ENCODE measurements at regions not wholly inside any gene's neighbourhood (a gene's known extent, or its start where the extent isn't known, plus 50 kb on each side); places are given as distances from the start of the nearest gene placed in this dataset.
A peak's percentile ranks its signal among the peaks of the same experiment; 100 is the strongest.
"Not testable (repeated sequence)": the region's sequence is repeated elsewhere in the genome, so short reads cannot be mapped to it uniquely, and the experiment has no call there.

DNA sequence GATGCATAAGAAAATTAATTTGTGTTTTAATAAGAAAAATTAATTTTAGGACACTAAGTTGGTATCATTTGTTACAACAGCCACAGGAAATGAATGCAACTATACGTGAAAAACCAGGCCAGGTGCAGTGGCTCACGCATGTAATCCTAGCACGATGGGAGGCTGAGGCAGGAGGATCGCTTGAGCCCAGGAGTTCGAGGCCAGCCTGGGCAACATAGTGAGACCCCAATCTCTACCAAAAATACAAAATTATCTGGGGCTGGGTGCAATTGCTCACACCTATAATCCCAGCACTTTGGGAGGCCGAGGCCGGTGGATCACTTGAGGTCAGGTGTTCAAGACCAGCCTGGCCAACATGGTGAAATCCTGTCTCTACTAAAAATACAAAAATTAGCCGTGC, 132.2 kb upstream of the CIBAR2 start:
- DNase-seq = not testable (repeated sequence)

DNA sequence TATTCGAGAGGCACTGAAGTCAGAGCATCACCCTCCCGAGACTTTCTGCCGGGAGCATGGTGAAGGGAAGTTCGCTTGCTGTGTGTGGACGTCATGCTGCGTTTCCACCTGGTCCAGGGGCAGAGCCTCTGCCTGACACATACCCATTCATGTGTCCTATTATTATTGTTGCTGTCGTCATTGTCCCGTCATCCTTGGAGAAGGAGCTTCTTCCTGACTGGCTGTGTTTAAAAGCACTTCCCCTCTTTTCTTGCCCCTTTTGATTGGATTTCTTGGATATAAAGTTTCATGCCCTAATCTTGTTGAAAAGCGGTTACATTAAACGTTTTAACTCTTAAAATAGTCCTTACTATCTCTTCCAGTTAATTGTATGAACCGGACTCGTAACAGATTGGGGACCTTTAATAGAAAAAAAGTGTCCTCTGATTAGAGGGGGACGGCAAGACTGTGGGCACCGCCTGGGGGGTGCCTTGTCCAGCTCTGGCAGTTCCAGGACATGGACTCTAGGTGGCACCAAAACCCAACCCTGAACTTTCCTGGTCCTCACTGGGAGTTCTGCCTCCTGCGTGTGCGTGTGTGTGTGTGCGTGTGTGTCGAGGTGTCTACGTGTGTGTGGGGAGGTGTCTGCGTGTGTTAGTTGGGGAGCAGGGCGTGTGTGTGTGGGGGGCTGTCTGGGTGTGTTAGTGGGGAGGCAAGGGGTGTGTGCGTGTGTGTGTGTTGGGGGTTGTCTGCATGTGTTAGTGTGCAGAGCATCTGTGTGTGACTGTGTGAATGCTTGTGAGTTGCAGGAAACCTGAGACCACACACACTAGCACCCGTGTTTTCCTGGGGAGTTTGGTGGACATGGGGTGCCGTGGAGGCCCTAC, 133.3 kb upstream of the CIBAR2 start:
- peak; percentile 61 for DNase-seq

DNA sequence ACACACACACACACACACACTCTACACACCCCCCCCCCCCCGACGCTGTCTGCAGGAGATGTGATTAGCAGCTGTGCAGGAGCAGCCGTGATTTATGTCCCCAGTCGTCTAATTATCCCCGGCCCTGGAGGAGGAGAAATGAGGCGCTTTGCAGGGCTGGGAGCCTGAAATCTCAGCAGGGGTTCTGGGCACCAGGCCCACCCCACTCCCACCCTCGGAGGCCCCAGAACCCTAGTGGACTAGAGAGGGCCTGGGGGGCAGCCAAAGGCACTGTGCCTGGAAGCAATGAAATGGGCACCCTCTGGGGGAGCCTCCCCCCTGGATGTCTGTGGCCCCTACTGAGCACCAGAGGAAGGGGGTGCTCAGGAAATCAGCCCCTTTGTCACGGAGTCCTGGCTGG, 134.2 kb upstream of the CIBAR2 start:
- no peak for DNase-seq

DNA sequence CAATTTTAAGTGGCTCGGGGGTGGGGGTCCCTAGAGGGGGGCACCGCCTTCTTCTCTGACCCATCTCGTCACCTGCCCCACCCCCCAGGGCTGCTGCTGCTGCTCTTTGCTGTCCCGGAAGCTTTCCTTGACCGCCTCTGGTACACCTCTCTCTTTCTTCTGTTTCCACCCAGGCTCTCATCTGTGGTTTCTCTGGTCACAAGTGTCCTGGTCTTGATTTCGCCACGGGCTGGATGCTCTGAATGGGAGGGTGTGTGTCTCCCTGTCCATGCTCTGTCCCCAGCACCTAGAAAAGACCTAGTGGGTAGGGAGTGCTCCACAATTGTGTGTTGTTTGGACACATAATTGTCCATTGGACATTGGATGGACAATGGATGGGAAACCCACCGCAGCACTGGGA, 134.7 kb upstream of the CIBAR2 start:
- no peak for DNase-seq

DNA sequence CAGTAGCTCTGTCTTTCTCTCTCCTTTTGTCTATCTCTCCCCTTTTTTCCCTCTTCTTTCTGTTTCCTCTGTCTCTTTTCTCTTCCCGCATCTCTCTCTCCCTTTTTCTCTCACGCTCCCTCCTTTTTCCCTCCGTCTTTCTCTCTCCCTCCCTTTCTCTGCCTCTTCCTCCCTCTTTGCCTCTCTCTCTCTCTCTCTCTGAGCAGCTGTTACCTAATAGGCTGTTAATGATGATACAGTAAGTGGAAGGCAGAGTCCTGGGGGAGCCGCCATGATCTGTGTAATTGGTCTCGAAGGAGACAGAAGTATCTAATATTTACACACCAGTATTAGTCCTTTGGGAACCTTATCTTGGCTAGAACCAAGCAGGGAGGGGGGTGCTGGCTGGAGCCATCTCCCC, 136.1 kb upstream of the CIBAR2 start:
- DNase-seq = no peak

DNA sequence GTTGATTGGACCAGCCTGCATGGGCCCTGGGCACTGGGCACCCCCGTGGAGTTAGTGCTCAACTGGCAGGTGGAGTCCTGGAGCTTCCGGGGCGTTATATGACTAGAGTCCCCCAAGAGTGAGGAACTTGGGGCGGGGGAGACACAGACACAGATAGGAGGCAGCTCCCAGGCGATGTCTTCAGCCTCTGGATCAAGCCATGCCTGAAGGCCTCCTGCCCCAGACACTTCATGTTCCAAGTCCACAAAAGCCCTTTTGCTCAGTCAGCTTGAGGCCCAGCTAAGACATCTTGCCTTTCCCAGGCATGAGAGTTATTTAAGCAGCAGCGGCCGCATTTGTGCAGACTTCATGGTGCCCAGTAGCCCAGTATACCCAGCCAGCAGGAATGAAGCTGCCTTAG, 136.6 kb upstream of the CIBAR2 start:
- no peak for DNase-seq

DNA sequence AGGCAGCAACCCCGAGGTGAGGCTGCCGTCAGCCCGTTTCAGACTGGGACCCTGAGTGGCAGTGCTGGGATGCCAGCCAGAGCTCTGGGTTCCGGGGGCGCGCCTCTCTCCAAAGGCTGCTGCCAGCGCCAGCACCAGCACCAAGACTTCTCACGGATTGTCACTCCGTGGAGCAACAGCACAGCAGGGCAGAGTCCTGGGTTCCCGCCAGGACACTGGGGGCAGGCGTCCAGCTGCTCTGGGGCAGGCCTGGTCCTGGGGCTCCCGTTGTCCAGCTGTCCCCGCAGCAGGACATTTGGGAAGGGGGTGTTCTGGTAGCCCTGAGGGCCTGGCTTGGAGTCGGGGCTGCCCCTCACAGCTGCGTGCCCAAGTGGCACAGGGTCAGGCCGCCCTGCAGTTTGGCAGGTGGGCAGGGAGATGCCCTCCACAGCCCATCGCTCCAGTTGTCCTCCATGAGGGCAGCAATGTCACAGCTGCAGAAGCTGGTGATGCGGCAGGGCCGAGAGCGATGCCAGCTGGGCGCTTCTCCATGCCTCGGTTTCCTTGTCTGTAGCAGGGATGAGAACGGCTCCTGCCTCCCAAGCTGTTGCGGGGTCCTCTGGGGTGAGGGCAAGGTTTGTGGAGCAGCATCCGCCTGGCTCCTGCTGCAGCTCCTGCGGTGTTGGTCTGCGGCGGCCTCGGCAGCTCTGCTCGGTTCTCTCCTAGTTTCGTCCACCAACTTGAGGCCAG, 137.3 kb upstream of the CIBAR2 start:
- no peak for DNase-seq

DNA sequence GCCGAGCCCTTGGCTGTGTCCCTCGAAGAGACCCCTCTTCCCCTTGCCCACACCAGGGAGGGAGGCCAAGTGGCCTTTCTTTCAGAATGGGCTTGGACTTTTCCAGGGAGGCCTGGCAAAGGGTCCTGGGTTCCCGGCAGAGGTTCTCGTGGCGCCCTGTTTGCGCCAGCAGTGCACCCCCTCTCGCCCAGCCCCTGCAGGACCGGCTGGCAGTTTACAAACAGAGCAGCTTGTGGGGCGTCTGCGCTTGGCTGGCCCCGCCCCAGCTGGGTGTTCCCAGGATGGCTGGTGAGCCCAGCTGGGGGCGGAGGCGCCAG, 137.8 kb upstream of the CIBAR2 start:
- DNase-seq = no peak

DNA sequence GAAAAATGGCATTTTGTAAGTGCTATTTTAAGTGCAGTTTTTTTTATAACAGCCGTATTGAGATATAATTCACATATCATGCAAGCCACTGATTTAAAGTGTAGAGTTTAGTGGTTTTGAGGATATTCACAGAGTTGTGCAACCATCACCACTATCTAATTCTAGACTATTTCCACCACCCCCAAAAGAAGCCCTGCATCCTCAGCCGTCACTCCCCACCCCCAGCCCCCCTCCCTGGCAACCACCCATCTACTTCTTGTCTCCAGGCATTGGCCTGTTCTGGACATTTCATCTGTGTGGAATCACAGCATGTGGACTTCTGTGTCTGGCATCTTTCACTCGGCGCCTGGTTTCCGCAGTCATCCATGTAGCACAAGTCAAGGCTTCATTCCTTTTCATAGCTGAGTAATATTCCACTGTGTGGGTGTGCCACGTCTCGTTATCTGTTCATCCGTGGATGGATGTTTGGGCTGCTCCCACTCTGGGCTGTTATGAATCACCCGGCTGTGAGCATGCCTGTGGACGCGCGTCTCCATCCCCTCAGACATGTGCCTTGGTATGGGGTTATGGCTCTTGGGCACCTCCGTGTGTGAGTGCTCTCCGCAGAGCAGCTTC, 138.4 kb upstream of the CIBAR2 start:
- no peak for DNase-seq

DNA sequence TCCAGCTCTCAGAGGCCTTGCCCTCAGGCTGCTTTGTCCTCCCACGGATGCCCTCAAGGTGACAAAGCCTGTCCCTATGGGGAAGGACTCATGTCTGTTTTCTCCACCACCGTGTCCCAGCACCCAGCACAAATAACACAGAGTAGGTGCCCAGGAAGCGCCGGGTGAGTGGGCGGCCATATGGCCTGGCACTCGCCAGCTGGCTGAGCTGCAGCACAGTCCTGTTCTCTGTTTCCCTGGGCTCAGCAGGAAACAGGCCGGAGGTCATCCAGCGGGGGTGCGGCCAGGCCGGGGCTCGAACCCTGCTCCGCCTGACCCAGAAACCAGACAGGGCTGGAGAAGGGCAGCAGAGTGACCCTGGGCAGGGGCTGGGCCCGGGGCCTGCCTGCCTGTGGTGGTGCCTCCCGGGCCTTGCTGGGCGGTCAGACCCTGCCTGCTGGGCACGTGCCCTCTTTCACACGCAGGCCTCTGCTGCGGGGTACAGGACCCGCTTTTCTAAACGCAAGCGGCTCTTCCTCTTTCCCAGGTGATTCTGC, 139.0 kb upstream of the CIBAR2 start:
- DNase-seq = no peak

DNA sequence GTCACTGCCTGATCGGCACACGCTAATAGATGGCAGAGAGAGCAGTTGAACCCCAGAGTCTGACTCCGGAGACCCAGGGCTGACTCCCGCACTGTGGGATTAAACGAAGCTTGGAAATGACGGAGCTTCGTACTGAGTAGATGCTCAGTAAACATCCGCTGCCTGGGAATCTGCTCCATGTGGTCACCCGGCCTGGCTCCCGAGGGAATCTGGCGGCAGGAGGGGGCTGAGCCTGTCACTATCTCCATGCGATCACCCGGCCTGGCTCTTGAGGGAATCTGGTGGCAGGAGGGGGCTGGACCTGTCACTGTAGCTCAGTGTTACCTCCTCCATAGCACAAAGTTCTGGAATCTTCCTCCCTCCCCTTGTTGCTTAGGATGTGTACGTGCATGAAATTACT, 139.7 kb upstream of the CIBAR2 start:
- no peak for DNase-seq

DNA sequence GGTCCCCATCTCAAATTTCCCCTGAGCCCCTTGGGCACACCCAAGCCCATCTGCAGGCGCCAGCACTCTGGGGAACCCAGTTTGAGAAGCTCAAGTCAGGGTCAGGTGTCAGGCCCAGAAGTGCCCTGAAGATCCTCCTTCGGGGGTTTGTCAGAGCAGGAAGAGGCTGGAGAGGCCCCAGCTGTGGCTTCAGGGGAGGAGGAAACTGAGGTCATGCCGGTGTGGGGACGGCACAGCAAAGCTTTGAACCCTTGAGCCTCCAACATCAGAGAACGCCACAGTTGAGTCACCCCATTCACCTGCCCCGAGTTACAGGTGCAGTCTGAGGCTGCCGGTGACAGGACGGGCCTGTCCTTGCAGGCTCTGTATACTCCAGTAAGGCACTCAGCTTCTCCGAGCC, 140.2 kb upstream of the CIBAR2 start:
- no peak for DNase-seq

DNA sequence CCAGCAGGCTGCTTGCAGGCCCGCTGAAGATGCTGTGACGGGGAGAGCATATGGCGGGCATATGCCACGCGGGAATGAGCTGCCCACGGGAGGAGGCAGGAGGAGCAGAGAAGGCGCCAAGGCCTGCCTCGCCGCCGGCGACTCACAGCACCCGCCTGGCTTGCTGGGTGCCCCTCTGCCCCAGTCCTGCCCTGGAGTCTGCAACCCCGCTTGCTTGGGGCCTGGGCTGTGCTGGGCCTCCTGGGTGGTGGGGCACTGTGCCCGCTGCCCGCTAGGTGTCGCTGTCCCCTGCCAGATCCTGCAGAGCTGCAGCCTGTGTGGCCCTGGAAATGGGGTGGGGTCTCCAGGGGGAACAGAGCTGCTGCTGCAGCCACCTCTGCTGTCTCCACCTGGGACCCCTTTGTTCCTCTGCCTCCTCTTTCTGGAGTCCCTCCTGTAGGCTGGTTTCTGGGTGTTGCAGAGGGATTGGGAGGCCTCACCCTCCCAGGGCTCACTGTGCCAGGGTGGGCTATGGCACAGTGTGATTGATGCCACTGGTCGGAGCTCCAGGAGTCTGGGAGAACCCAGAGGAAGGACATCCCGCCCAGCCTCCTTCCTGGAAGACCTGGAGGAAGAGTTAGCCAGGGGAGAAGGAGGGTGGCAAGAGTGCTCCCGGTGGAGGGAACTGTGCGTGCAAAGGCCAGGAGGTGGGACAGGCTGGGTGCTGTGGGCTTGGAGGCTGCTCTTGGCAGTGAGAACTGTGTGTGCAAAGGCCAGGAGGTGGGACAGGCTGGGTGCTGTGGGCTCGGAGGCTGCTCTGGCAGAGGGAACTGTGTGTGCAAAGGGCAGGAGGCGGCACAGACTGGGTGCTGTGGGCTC, 141.0 kb upstream of the CIBAR2 start:
- DNase-seq = peak; percentile 67

DNA sequence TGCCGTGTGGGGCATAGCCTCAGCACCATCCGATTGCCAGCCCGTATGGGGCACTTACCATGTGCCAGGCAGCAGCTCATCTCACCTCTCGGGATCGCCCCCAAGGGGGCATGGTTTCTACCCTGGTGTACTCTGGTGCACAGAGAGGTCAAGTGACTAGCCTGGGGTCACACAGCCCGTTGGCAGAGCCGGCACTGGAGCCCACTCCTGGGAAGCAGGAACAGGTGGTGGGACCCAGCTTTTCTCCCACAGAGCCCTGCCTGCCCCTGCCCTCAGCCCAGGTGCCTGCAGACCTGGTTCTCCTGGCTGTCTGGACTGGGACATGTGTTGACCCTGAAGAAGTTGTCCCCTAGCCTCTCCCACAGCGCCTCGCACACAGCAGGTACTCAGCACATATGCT, 141.8 kb upstream of the CIBAR2 start:
- no peak for DNase-seq

DNA sequence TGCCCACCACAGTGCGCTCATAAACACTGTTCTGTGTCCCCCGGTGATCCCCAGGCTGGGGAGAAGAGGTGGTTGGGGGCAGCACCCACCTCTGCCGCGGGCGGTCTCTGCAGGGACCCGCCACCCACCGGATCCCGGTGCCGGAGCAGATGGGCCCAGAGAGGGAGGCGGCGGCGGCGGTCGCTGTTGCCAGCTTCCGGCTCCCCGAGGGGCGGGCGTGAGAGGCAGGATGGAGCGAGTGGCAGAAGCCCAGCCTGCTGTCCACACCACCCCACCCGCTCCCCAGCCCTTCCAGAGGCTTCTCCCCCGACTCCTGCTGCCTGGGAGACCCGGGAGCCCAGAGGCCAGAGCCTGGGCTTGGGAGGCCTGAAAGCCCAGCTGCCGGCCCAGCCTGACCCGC, 142.6 kb upstream of the CIBAR2 start:
- no peak for DNase-seq

DNA sequence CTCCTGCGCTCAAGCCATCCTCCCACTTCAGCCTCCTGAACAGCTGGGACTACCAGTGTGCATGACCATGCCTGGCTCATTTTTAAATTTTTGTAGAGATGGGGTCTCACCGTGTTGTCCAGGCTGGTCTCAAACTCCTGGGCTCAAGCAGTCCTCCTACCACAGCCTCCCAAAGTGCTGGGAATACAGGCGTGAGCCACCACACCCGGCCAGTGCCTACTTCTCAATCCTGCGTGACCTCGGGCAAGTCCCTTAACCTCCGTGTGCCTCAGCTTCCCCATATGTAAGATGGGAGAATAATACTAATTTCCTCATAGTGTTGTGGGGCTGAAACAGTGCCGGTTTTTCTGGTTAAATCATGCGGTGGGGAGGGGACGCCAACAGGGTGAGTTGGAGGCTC, 143.5 kb upstream of the CIBAR2 start:
- no peak for DNase-seq

DNA sequence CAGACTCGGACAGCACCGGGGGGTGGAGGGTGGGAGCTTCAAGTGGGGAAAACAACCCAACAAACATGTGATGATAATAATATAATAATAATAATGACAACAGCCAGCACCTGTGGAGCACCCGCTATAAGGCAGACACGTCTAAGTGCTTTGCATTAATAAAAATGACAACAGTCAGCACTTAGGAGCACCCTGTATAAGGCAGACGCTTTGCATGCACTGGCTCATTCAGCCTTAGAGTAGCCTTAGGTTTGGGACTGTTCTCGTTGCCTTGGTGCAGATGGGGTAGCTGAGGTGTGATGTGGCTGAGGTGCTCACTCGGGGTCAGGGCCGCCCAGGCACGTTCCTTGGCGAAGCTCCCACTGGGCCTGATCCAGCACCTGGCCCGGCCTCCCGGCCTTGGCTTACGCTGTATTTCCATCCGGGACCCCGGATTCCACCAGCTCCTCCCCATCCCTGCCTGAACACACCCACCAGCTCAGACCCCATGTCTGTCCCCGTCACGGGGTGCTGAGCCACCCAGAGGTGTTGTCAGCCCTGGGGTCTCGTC, 144.0 kb upstream of the CIBAR2 start:
- no peak for DNase-seq

DNA sequence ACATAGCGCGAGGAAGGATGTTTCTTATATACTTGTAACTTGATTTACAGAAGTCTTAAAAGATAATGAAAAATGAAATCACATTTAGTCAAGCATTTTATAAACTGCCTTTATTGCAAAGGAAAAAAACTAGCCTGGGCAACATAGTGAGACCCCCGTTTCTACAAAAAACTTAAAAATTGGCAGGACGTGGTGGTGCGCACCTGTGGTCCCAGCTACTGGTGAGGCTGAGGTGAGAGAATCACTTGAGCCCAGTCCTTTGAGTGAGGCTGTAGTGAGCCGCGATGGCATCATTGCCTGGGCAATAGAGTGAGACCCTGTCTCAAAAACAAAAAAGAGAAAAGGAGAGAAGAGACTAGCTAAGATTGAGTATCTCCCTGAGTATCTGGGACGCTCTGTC, 145.2 kb upstream of the CIBAR2 start:
- DNase-seq = no peak

DNA sequence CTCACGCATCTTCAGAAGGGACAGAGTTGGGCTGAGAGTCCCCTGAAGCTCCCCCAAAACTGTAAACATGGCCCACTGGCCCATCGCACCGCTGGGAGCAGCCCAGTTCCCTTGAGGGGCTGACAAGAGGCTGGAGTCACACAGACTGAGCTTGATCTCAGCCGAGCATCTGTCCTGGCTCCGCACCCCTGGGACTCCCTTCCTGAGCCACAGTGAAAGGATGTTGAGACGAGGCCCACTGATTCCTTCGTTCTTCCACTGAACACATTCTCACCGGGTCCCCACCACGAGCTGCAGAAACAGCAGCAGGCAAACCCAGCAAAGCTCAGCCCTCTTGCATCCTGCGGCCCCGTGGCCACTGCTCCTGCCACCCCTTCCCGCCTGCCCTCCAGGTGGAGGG, 145.9 kb upstream of the CIBAR2 start:
- no peak for DNase-seq

DNA sequence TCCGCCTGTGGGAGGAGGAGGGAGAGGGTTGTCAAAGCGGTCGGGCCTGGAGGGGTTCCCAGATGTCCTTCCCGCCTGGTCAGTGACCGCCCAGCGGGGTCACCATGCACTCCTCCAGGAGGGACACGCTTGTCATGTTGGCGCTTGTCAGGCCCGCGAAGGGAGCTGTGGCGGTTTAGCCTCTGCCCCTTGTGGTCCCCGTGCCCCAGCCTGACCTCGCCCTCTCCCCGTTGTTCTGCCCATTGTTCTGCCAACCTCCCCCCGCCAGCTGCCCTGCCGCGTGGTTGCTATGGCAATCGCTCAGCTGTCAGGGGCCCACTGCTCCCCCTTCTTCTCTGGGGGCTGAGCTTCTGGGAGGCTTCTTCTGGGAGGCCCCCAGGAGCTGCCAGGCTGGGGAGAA, 146.4 kb upstream of the CIBAR2 start:
- no peak for DNase-seq

DNA sequence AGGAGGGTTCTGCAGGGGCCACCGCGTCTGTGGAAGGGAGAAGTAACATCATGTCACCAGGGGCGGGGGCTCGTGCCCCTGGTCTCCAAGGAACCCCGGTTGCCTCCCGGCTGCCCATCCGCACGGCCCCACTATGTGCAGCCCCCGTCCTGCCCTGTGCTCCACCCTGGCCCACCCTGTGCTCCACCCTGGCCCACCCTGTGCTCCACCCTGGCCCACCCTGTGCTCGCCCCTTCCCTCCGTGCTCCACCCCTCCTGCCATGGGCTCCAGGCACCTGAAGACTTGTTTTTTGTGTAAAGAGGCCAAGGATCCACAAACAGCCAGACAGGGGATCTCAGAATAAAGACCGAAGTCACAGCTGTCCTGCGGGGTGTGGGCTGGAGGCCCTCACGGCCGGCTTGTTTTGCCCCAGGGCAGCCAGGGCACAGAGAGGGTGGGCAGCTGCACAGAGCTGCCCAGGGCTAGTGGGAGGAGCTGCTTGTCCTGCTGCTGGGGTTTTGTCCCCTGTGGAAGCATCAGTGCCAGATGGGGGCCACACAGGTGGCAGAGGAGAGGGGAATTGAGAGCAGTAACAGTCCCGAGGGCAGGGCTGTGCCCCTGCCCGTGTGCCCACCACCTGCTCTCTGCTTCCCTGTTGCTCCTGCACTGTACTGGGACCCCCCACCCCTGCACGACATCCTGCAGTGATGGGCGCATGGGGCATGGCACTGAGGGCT, 147.0 kb upstream of the CIBAR2 start:
- no peak for DNase-seq

DNA sequence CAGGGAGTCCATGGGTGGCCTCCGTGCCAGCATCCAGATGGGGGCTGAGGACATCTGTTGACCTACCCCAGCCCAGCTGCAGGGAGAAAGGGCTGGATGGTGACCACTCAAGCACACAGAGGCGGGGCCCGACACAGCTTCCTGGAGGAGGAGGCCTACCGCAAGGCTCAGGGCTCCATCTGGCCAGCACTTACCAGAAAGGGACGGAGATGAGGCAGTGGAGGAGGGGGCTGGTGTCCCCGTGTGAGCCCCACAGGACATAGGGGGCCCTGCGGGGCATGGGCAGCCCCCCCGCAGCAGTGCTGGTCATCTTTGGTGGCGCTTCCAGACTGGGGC, 147.5 kb upstream of the CIBAR2 start:
- DNase-seq = no peak

Data from suppressor macrophage treated with lipopolysaccharide for 4 hours (primary cell).